SU-DHL-6 (cell line): ENCODE measurements at regions not wholly inside any gene's neighbourhood (a gene's known extent, or its start where the extent isn't known, plus 50 kb on each side); places are given as distances from the start of the nearest gene placed in this dataset.

Source experiments
- CTCF ChIP-seq: fragments of 200-600 bp; sonication (generic); IDR thresholded peaks from one replicate; pipeline ENCODE4 v1.5.1; 2017; ENCODE audit warnings: antibody characterized with exemption, mild to moderate bottlenecking, low read length, moderate library complexity; ENCODE audit not compliant: insufficient read depth, poor library complexity, severe bottlenecking
- EZH2phosphoT487 ChIP-seq: fragments of 200-600 bp; sonication (generic), shearing (Covaris generic); conservative IDR thresholded peaks from 2 replicates; pipeline ENCODE4 v1.6.1; 2018; ENCODE audit warnings: mild to moderate bottlenecking, antibody characterized with exemption, low read length, moderate library complexity, mixed read lengths

- TF ChIP-seq CTCF (no peak), EZH2phosphoT487 (no peak)
Measured at GRCh38 chr9:71363286-71363961, 242.0 kb upstream of the TRPM3 start.
